Fibroblast of lung (primary cell): ENCODE measurements at regions not wholly inside any gene's neighbourhood (a gene's known extent, or its start where the extent isn't known, plus 50 kb on each side); places are given as distances from the start of the nearest gene placed in this dataset.

ENCODE experiments used
- DNase-seq, 2 donors: peaks; one replicate each; pipeline versions ENCODE4 v3.0.0 to v3.0.0-alpha.2; 2010; ENCODE audit warnings: low read depth in 2 of 2
- H2AFZ ChIP-seq: 2 replicates; pipeline ENCODE4 v1.5.1; 2012; ENCODE audit warnings: low read length, control low read depth, inconsistent platforms
- H3K27ac ChIP-seq: 2 replicates; pipeline ENCODE4 v1.5.1; 2011; ENCODE audit warnings: low read length, control low read depth; ENCODE audit not compliant: insufficient read depth
- H3K27me3 ChIP-seq: 2 replicates; pipeline ENCODE4 v1.5.1; 2011; ENCODE audit warnings: mild to moderate bottlenecking, low read length; ENCODE audit not compliant: control insufficient read depth, insufficient read depth
- H3K36me3 ChIP-seq: 2 replicates; pipeline ENCODE4 v1.5.1; 2011; ENCODE audit warnings: low read length; ENCODE audit not compliant: control insufficient read depth, insufficient read depth
- H3K4me1 ChIP-seq: 2 replicates; pipeline ENCODE4 v1.5.1; 2011; ENCODE audit warnings: low read length; ENCODE audit not compliant: control insufficient read depth, insufficient read depth; ENCODE audit errors: extremely low read depth
- H3K4me2 ChIP-seq: 2 replicates; pipeline ENCODE4 v1.5.1; 2011; ENCODE audit warnings: low read length, control low read depth; ENCODE audit not compliant: insufficient read depth; ENCODE audit errors: extremely low read depth
- H3K4me3 ChIP-seq, 4 experiments: fragments of 200-600 bp in 1 of 4; sonication (generic) in 1 of 4; replicated peaks in 1 of 4; 2 replicates each; pipeline ENCODE4 v1.5.1; 2011 to 2016; ENCODE audit warnings: low read length in 4 of 4, low read depth in 3 of 4, mild to moderate bottlenecking in 3 of 4, control low read depth in 2 of 4, inconsistent platforms in 1 of 4, mixed read lengths in 1 of 4; ENCODE audit not compliant: insufficient read depth in 1 of 4; ENCODE audit errors: control extremely low read depth in 1 of 4
- H3K79me2 ChIP-seq: 2 replicates; pipeline ENCODE4 v1.5.1; 2012; ENCODE audit warnings: mild to moderate bottlenecking, low read length, inconsistent platforms; ENCODE audit not compliant: control insufficient read depth, insufficient read depth
- H3K9ac ChIP-seq: 2 replicates; pipeline ENCODE4 v1.5.1; 2011; ENCODE audit warnings: mild to moderate bottlenecking, low read length, control low read depth; ENCODE audit not compliant: insufficient read depth
- H3K9me3 ChIP-seq: 2 replicates; pipeline ENCODE4 v1.5.1; 2012; ENCODE audit warnings: low read depth, low read length; ENCODE audit not compliant: control insufficient read depth, insufficient read depth
- H4K20me1 ChIP-seq: 2 replicates; pipeline ENCODE4 v1.5.1; 2011; ENCODE audit warnings: low read length; ENCODE audit not compliant: control insufficient read depth, insufficient read depth; ENCODE audit errors: extremely low read depth
- EZH2 ChIP-seq: IDR thresholded peaks from 2 replicates; pipeline ENCODE4 v1.5.1; 2012; ENCODE audit warnings: low read length, control low read depth, mild to moderate bottlenecking; ENCODE audit errors: missing control alignments
- TF ChIP-seq, protein P1 (sequence below), 2 donors: IDR thresholded peaks in 1 of 2; conservative IDR thresholded peaks in 1 of 2; 1 replicate in 1 of 2; 2 replicates in 1 of 2; pipeline ENCODE4 v1.5.1; 2011 to 2012; ENCODE audit warnings: low read length in 2 of 2, control low read depth in 1 of 2, inconsistent platforms in 1 of 2, low read depth in 1 of 2, mild to moderate bottlenecking in 1 of 2

DNA sequence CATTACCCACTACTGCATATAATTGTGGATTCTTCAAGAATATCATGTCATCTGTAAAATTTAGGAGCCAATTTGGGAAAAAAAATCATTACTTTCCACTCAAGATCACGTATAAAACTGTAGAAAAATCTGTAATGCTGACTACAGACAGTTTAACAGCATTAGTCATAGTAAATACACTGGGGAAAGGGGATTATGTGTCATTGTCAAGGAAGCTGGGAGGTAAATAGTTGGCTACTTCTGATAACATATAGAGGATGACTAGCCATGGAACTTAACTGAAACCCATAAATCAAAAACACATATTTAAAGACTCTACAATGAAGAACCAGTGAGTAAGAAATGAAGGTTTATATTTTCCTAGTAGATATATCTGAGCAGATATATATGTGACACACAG, 1666.4 kb upstream of the IGFBP7 start:
- Histone ChIP-seq H3K9me3 (no peaks in the 10 kb centered on the region), H3K4me1 (no peaks in the 10 kb centered on the region), H3K9ac (no peak overlapping the region), H3K27ac (no peak overlapping the region), H2AFZ (no peak overlapping the region), H3K79me2 (no peaks in the 10 kb centered on the region), H3K4me2 (no peak overlapping the region), H3K4me3 (no peak overlapping the region), H3K36me3 (no peaks in the 10 kb centered on the region), H3K27me3 (no peaks in the 10 kb centered on the region), H4K20me1 (no peaks in the 10 kb centered on the region)
- peak; percentile 15 to 22 for DNase-seq
- TF ChIP-seq EZH2: no peak
- TF ChIP-seq, protein P1, sequence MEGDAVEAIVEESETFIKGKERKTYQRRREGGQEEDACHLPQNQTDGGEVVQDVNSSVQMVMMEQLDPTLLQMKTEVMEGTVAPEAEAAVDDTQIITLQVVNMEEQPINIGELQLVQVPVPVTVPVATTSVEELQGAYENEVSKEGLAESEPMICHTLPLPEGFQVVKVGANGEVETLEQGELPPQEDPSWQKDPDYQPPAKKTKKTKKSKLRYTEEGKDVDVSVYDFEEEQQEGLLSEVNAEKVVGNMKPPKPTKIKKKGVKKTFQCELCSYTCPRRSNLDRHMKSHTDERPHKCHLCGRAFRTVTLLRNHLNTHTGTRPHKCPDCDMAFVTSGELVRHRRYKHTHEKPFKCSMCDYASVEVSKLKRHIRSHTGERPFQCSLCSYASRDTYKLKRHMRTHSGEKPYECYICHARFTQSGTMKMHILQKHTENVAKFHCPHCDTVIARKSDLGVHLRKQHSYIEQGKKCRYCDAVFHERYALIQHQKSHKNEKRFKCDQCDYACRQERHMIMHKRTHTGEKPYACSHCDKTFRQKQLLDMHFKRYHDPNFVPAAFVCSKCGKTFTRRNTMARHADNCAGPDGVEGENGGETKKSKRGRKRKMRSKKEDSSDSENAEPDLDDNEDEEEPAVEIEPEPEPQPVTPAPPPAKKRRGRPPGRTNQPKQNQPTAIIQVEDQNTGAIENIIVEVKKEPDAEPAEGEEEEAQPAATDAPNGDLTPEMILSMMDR (conservative IDR thresholded peaks at IDR 0.05 in 1 of 2, IDR thresholded peaks at IDR 0.05 in 1 of 2; ENCODE audit: low read depth in 1 of 2, low read length in 2 of 2): no peak

- Histone ChIP-seq H3K36me3 (no peaks in the 10 kb centered on the region), H2AFZ (no peak overlapping the region), H3K9me3 (no peaks in the 10 kb centered on the region), H3K4me2 (no peak overlapping the region), H3K79me2 (no peaks in the 10 kb centered on the region), H4K20me1 (no peaks in the 10 kb centered on the region), H3K4me1 (no peaks in the 10 kb centered on the region), H3K9ac (no peak overlapping the region), H3K27ac (no peak overlapping the region), H3K4me3 (no peak overlapping the region), H3K27me3 (no peaks in the 10 kb centered on the region)
- TF ChIP-seq, protein P1 (conservative IDR thresholded peaks at IDR 0.05 in 1 of 2, IDR thresholded peaks at IDR 0.05 in 1 of 2; ENCODE audit: low read depth in 1 of 2, low read length in 2 of 2): no peak
- TF ChIP-seq EZH2: no peak
- DNase-seq: no peak
These were observed 1657.4 kb upstream of the IGFBP7 start for GRCh38 chr4:58767598-58767997.

DNA sequence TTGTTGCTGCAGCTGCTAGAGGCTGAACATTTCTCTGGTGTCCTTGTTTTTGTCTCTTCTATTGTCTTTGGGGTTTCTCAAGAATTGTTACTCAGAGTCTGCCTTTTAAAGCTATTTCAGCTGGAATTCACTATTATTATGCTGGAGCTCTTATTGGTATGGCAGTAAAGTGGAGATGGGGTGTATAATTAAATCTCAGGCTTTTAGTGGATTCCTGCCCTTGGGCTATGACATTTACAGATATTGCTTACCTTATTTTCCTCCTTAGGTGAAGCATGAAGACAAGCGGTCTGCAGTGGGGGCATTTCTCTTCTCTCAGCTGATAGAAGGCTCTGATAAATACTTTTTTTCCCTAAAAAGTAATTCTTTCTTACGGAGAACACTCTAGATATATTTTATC, 1656.6 kb upstream of the IGFBP7 start:
- Histone ChIP-seq H3K9ac (no peak overlapping the region), H3K27ac (no peak overlapping the region), H3K79me2 (no peaks in the 10 kb centered on the region), H3K36me3 (no peaks in the 10 kb centered on the region), H3K9me3 (no peaks in the 10 kb centered on the region), H3K4me1 (no peaks in the 10 kb centered on the region), H3K4me2 (no peak overlapping the region), H3K27me3 (no peaks in the 10 kb centered on the region), H2AFZ (no peak overlapping the region), H3K4me3 (no peak overlapping the region), H4K20me1 (no peaks in the 10 kb centered on the region)
- TF ChIP-seq EZH2: no peak
- TF ChIP-seq, protein P1 (conservative IDR thresholded peaks at IDR 0.05 in 1 of 2, IDR thresholded peaks at IDR 0.05 in 1 of 2; ENCODE audit: low read depth in 1 of 2, low read length in 2 of 2): no peak
- no peak for DNase-seq
